WTC11 (cell line): ENCODE measurements at regions not wholly inside any gene's neighbourhood (a gene's known extent, or its start where the extent isn't known, plus 50 kb on each side); places are given as distances from the start of the nearest gene placed in this dataset.

Source experiments
- CTCF ChIP-seq: fragments of 200-600 bp; IDR thresholded peaks from 2 replicates; pipeline ENCODE4 v1.8.0; 2022; ENCODE audit warnings: antibody characterized with exemption
- E2F1 ChIP-seq: sonication (generic); formaldehyde crosslinking; IDR thresholded peaks from 2 replicates; pipeline ENCODE4 v1.8.0; 2022; ENCODE audit warnings: mild to moderate bottlenecking, missing genetic modification reagents
- FOXK1 ChIP-seq: sonication (generic); formaldehyde crosslinking; IDR thresholded peaks from 2 replicates; pipeline ENCODE4 v1.8.0; 2022; ENCODE audit warnings: mild to moderate bottlenecking, moderate library complexity, missing genetic modification reagents
- KAT7 ChIP-seq: sonication (generic); formaldehyde crosslinking; IDR thresholded peaks from 2 replicates; pipeline ENCODE4 v1.8.1; 2023; ENCODE audit warnings: missing genetic modification reagents, mild to moderate bottlenecking, borderline replicate concordance
- NR2C2 ChIP-seq: sonication (generic); formaldehyde crosslinking; IDR thresholded peaks from 2 replicates; pipeline ENCODE4 v1.8.0; 2022; ENCODE audit warnings: mild to moderate bottlenecking, missing genetic modification reagents
- NR3C1 ChIP-seq: sonication (generic); formaldehyde crosslinking; conservative IDR thresholded peaks from 2 replicates; pipeline ENCODE4 v1.8.1; 2023; ENCODE audit warnings: low read depth, mild to moderate bottlenecking, missing genetic modification reagents
- USF1 ChIP-seq: sonication (generic); formaldehyde crosslinking; IDR thresholded peaks from 2 replicates; pipeline ENCODE4 v1.8.0; 2022; ENCODE audit warnings: mild to moderate bottlenecking, missing genetic modification reagents
- ZBTB43 ChIP-seq: sonication (generic); formaldehyde crosslinking; IDR thresholded peaks from 2 replicates; pipeline ENCODE4 v1.8.1; 2023; ENCODE audit warnings: mild to moderate bottlenecking, missing genetic modification reagents
- ZNF263 ChIP-seq: sonication (generic); formaldehyde crosslinking; IDR thresholded peaks from 2 replicates; pipeline ENCODE4 v1.8.1; 2022; ENCODE audit warnings: low read depth, mild to moderate bottlenecking, moderate library complexity, missing genetic modification reagents
- TF ChIP-seq, protein P1 (sequence below): sonication (generic); formaldehyde crosslinking; IDR thresholded peaks from 2 replicates; pipeline ENCODE4 v1.8.1; 2022; ENCODE audit warnings: missing genetic modification reagents, borderline replicate concordance

- TF ChIP-seq, protein P1, sequence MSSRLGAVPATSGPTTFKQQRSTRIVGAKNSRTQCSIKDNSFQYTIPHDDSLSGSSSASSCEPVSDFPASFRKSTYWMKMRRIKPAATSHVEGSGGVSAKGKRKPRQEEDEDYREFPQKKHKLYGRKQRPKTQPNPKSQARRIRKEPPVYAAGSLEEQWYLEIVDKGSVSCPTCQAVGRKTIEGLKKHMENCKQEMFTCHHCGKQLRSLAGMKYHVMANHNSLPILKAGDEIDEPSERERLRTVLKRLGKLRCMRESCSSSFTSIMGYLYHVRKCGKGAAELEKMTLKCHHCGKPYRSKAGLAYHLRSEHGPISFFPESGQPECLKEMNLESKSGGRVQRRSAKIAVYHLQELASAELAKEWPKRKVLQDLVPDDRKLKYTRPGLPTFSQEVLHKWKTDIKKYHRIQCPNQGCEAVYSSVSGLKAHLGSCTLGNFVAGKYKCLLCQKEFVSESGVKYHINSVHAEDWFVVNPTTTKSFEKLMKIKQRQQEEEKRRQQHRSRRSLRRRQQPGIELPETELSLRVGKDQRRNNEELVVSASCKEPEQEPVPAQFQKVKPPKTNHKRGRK: no peak
- TF ChIP-seq USF1: no peak
- TF ChIP-seq NR2C2: no peak
- no peak for TF ChIP-seq CTCF
- TF ChIP-seq NR3C1: no peak
- no peak for TF ChIP-seq ZNF263 (CRISPR knock-in tag)
- TF ChIP-seq FOXK1 (CRISPR knock-in tag): no peak
- TF ChIP-seq ZBTB43: no peak
- no peak for TF ChIP-seq KAT7
- TF ChIP-seq E2F1: no peak
These were observed 562.4 kb downstream of the RNF144A start for GRCh38 chr2:7479603-7480002.
